ENCODE measurements at regions not wholly inside any gene's neighbourhood (a gene's known extent, or its start where the extent isn't known, plus 50 kb on each side); places are given as distances from the start of the nearest gene placed in this dataset.

DNA sequence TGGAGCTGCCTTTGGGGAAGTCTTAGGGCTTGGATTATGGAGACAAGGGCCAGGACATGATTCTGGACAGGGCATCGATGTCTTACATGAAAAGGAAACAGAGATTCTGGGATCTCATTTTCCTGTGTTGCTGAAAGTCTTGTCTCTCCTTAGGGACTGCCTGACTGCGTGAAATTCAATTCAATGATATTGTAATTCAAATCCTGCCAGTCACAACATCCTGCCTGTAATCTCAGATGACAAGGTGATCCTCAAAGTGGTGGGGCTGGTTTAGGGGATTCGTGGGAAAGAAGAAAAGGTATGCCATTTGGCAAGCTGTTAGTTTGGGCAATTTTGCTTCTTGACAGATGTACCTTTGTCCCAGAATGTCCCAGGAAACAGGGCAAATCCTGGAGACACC lies 129.1 kb downstream of the KBTBD8 start:
- Histone ChIP-seq H3K36me3 (no peaks in the 10 kb centered on the region), H3K27me3 (peaks cover 0 to 4% (median 0%) of the 10 kb centered on the region in 7 donors), H3K4me1 (no peaks in the 10 kb centered on the region), H3K4me3 (no peak overlapping the region), H3K9me3 (peaks cover 0 to 26% (median 2%) of the 10 kb centered on the region in 11 donors), H3K27ac (no peak overlapping the region)
- intact Hi-C loops (cut with DNase I): no loop called here
- DNase-seq: no peak
- TF ChIP-seq, protein P1, sequence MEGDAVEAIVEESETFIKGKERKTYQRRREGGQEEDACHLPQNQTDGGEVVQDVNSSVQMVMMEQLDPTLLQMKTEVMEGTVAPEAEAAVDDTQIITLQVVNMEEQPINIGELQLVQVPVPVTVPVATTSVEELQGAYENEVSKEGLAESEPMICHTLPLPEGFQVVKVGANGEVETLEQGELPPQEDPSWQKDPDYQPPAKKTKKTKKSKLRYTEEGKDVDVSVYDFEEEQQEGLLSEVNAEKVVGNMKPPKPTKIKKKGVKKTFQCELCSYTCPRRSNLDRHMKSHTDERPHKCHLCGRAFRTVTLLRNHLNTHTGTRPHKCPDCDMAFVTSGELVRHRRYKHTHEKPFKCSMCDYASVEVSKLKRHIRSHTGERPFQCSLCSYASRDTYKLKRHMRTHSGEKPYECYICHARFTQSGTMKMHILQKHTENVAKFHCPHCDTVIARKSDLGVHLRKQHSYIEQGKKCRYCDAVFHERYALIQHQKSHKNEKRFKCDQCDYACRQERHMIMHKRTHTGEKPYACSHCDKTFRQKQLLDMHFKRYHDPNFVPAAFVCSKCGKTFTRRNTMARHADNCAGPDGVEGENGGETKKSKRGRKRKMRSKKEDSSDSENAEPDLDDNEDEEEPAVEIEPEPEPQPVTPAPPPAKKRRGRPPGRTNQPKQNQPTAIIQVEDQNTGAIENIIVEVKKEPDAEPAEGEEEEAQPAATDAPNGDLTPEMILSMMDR (IDR thresholded peaks at IDR 0.05): no peak
- WGBS, 2 donors: 46 to 51% methylated on average over 3 of the region's 3 CpGs
- ATAC-seq: no peak

- Histone ChIP-seq H3K4me3 (no peak overlapping the region), H3K9me3 (peaks cover 0 to 39% (median 0%) of the 10 kb centered on the region in 11 donors), H3K4me1 (no peaks in the 10 kb centered on the region), H3K27me3 (no peaks in the 10 kb centered on the region), H3K27ac (no peak overlapping the region), H3K36me3 (no peaks in the 10 kb centered on the region)
- ATAC-seq (no peak), DNase-seq (no peak)
- intact Hi-C loops (cut with DNase I): no loop called here
- TF ChIP-seq, protein P1 (IDR thresholded peaks at IDR 0.05): no peak
- WGBS, 2 donors: 72 to 79% methylated on average over 8 of the region's 8 CpGs
These were observed 144.3 kb downstream of the KBTBD8 start for GRCh38 chr3:67142432-67142831.

GRCh38 chr3:67145738-67146137 lies 147.6 kb downstream of the KBTBD8 start:
- no peak for ATAC-seq
- no peak for DNase-seq
- TF ChIP-seq, protein P1 (IDR thresholded peaks at IDR 0.05): no peak
- Histone ChIP-seq H3K27me3 (no peaks in the 10 kb centered on the region), H3K4me1 (no peaks in the 10 kb centered on the region), H3K36me3 (no peaks in the 10 kb centered on the region), H3K27ac (no peak overlapping the region), H3K4me3 (no peak overlapping the region), H3K9me3 (peaks cover 0 to 10% (median 0%) of the 10 kb centered on the region in 11 donors)
- intact Hi-C loops (cut with DNase I): no loop called here
- 63 to 69% methylated on average over 2 of the region's 2 CpGs for WGBS, 2 donors

DNA sequence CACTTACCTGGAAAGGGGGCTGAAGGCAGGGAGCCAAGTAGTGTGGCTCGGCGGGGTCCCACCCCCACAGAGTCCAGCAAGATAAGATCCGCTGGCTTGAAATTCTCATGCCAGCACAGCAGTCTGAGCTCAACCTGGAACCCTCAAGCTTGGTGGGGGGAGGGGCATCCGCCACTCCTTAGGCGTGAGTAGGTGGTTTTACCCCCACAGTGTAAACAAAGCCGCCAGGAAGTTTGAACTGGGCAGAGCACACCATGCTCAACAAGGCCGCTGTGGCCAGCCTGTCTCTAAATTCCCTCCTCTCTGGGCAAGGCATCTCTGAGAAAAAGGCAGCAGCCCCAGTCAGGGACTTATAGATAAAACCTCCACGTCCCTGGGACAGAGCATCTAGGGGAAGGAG lies 156.3 kb downstream of the KBTBD8 start:
- DNase-seq (no peak), ATAC-seq (no peak)
- Histone ChIP-seq H3K27ac (no peak overlapping the region), H3K9me3 (peaks cover 0 to 51% (median 4%) of the 10 kb centered on the region in 11 donors), H3K27me3 (no peaks in the 10 kb centered on the region), H3K36me3 (no peaks in the 10 kb centered on the region), H3K4me1 (no peaks in the 10 kb centered on the region), H3K4me3 (no peak overlapping the region)
- WGBS, 2 donors: 42 to 45% methylated on average over 8 of the region's 8 CpGs
- TF ChIP-seq, protein P1 (IDR thresholded peaks at IDR 0.05): no peak
- intact Hi-C loops (cut with DNase I): no loop called here

Data from heart right ventricle (tissue), 16 donors.